SU-DHL-6 (cell line): ENCODE measurements at regions not wholly inside any gene's neighbourhood (a gene's known extent, or its start where the extent isn't known, plus 50 kb on each side); places are given as distances from the start of the nearest gene placed in this dataset.

Experiments used
- EZH2phosphoT487 ChIP-seq: fragments of 200-600 bp; sonication (generic), shearing (Covaris generic); conservative IDR thresholded peaks from 2 replicates; pipeline ENCODE4 v1.6.1; 2018; ENCODE audit warnings: mild to moderate bottlenecking, antibody characterized with exemption, low read length, moderate library complexity, mixed read lengths
- TF ChIP-seq, protein P1 (sequence below): fragments of 200-600 bp; sonication (generic); IDR thresholded peaks from one replicate; pipeline ENCODE4 v1.5.1; 2017; ENCODE audit warnings: antibody characterized with exemption, mild to moderate bottlenecking, low read length, moderate library complexity; ENCODE audit not compliant: insufficient read depth, poor library complexity, severe bottlenecking

- TF ChIP-seq, protein P1, sequence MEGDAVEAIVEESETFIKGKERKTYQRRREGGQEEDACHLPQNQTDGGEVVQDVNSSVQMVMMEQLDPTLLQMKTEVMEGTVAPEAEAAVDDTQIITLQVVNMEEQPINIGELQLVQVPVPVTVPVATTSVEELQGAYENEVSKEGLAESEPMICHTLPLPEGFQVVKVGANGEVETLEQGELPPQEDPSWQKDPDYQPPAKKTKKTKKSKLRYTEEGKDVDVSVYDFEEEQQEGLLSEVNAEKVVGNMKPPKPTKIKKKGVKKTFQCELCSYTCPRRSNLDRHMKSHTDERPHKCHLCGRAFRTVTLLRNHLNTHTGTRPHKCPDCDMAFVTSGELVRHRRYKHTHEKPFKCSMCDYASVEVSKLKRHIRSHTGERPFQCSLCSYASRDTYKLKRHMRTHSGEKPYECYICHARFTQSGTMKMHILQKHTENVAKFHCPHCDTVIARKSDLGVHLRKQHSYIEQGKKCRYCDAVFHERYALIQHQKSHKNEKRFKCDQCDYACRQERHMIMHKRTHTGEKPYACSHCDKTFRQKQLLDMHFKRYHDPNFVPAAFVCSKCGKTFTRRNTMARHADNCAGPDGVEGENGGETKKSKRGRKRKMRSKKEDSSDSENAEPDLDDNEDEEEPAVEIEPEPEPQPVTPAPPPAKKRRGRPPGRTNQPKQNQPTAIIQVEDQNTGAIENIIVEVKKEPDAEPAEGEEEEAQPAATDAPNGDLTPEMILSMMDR = no peak
- TF ChIP-seq EZH2phosphoT487 = no peak
Observed at GRCh38 chr20:23199356-23199755, 113.2 kb upstream of the CD93 start.
